ENCODE measurements at regions not wholly inside any gene's neighbourhood (a gene's known extent, or its start where the extent isn't known, plus 50 kb on each side); places are given as distances from the start of the nearest gene placed in this dataset.

GRCh38 chr7:45358287-45358686, 200.7 kb downstream of the RAMP3 start:
- Histone ChIP-seq H3K27ac (no peak overlapping the region), H3K36me3 (no peaks in the 10 kb centered on the region), H3K4me3 (no peak overlapping the region), H3K4me1 (no peaks in the 10 kb centered on the region), H3K9me3 (replicated peaks) (no peaks in the 10 kb centered on the region), H3K27me3 (no peaks in the 10 kb centered on the region; the same call in none of the 2 replicates)
- no peak for DNase-seq

- H3K9me3 ChIP-seq (replicated peaks) = no peaks in the 10 kb centered on the region
- H3K27me3 ChIP-seq = no peaks in the 10 kb centered on the region; the same call in none of the 2 replicates
- H3K4me3 ChIP-seq = no peak overlapping the region
Observed at GRCh38 chr7:45359250-45359649, 201.7 kb downstream of the RAMP3 start.

GRCh38 chr7:45359776-45360175, 202.2 kb downstream of the RAMP3 start:
- no peak for DNase-seq
- H3K36me3 ChIP-seq = no peaks in the 10 kb centered on the region
- no peaks in the 10 kb centered on the region for H3K9me3 ChIP-seq (replicated peaks)
- no peaks in the 10 kb centered on the region; the same call in none of the 2 replicates for H3K27me3 ChIP-seq
- H3K27ac ChIP-seq = no peak overlapping the region
- H3K4me3 ChIP-seq = no peak overlapping the region
- H3K4me1 ChIP-seq = no peaks in the 10 kb centered on the region

More at GRCh38 chr7:45359250-45359649, 201.7 kb downstream of the RAMP3 start:
- no peak for DNase-seq
- Histone ChIP-seq H3K27ac (no peak overlapping the region), H3K4me1 (no peaks in the 10 kb centered on the region), H3K36me3 (no peaks in the 10 kb centered on the region)

- no peak overlapping the region for H3K27ac ChIP-seq
- no peaks in the 10 kb centered on the region for H3K4me1 ChIP-seq
- no peak for DNase-seq
- no peaks in the 10 kb centered on the region for H3K36me3 ChIP-seq
- H3K27me3 ChIP-seq = peaks cover 5% of the 10 kb centered on the region
- H3K9me3 ChIP-seq (replicated peaks) = no peaks in the 10 kb centered on the region
- H3K4me3 ChIP-seq = no peak overlapping the region
Observed at GRCh38 chr7:45363669-45364068, 206.1 kb downstream of the RAMP3 start.

- Histone ChIP-seq H3K4me3 (no peak overlapping the region), H3K27ac (no peak overlapping the region), H3K9me3 (replicated peaks) (no peaks in the 10 kb centered on the region), H3K4me1 (no peaks in the 10 kb centered on the region), H3K36me3 (no peaks in the 10 kb centered on the region), H3K27me3 (peaks cover 5% of the 10 kb centered on the region)
- no peak for DNase-seq
Observed at GRCh38 chr7:45365341-45365740, 207.8 kb downstream of the RAMP3 start.

- Histone ChIP-seq H3K4me1 (no peaks in the 10 kb centered on the region), H3K9me3 (replicated peaks) (no peaks in the 10 kb centered on the region), H3K27ac (no peak overlapping the region), H3K36me3 (no peaks in the 10 kb centered on the region), H3K4me3 (no peak overlapping the region), H3K27me3 (peaks cover 5% of the 10 kb centered on the region)
- DNase-seq = no peak
Observed at GRCh38 chr7:45366475-45366874, 207.7 kb upstream of the ADCY1 start.

- DNase-seq = no peak
- Histone ChIP-seq H3K27me3 (peaks cover 5% of the 10 kb centered on the region), H3K36me3 (no peaks in the 10 kb centered on the region), H3K4me3 (no peak overlapping the region), H3K27ac (no peak overlapping the region), H3K4me1 (no peaks in the 10 kb centered on the region), H3K9me3 (replicated peaks) (no peaks in the 10 kb centered on the region)
Observed at GRCh38 chr7:45367026-45367425, 207.1 kb upstream of the ADCY1 start.

- no peak overlapping the region for H3K4me3 ChIP-seq
- H3K27me3 ChIP-seq = peaks cover 5% of the 10 kb centered on the region
- no peaks in the 10 kb centered on the region for H3K36me3 ChIP-seq
- H3K4me1 ChIP-seq = no peaks in the 10 kb centered on the region
- DNase-seq = no peak
- no peaks in the 10 kb centered on the region for H3K9me3 ChIP-seq (replicated peaks)
- no peak overlapping the region for H3K27ac ChIP-seq
Observed at GRCh38 chr7:45368129-45368807, 205.9 kb upstream of the ADCY1 start.

- Histone ChIP-seq H3K4me3 (no peak overlapping the region), H3K27me3 (no peaks in the 10 kb centered on the region), H3K9me3 (replicated peaks) (no peaks in the 10 kb centered on the region), H3K36me3 (no peaks in the 10 kb centered on the region), H3K4me1 (peaks cover 4% of the 10 kb centered on the region; the same call in 1 of the 2 replicates), H3K27ac (no peak overlapping the region)
- DNase-seq = no peak
Observed at GRCh38 chr7:45384499-45384898, 189.7 kb upstream of the ADCY1 start.

- Histone ChIP-seq H3K4me1 (peaks cover 7% of the 10 kb centered on the region; the same call in 1 of the 2 replicates), H3K9me3 (replicated peaks) (no peaks in the 10 kb centered on the region), H3K27ac (no peak overlapping the region), H3K27me3 (no peaks in the 10 kb centered on the region), H3K4me3 (no peak overlapping the region), H3K36me3 (no peaks in the 10 kb centered on the region)
- DNase-seq = no peak
Observed at GRCh38 chr7:45387837-45388236, 186.3 kb upstream of the ADCY1 start.

GRCh38 chr7:45389073-45389872, 184.9 kb upstream of the ADCY1 start:
- peaks cover 7% of the 10 kb centered on the region; the same call in 1 of the 2 replicates for H3K4me1 ChIP-seq

GRCh38 chr7:45390180-45390579, 184.0 kb upstream of the ADCY1 start:
- H3K9me3 ChIP-seq (replicated peaks) = no peaks in the 10 kb centered on the region
- H3K4me3 ChIP-seq = no peak overlapping the region
- no peak for DNase-seq
- peaks cover 7% of the 10 kb centered on the region; the same call in 1 of the 2 replicates for H3K4me1 ChIP-seq
- H3K27me3 ChIP-seq = no peaks in the 10 kb centered on the region
- no peaks in the 10 kb centered on the region for H3K36me3 ChIP-seq
- no peak overlapping the region for H3K27ac ChIP-seq

More at GRCh38 chr7:45389073-45389872, 184.9 kb upstream of the ADCY1 start:
- Histone ChIP-seq H3K36me3 (no peaks in the 10 kb centered on the region), H3K9me3 (replicated peaks) (no peaks in the 10 kb centered on the region), H3K27me3 (no peaks in the 10 kb centered on the region), H3K4me3 (no peak overlapping the region), H3K27ac (no peak overlapping the region)
- no peak for DNase-seq

GRCh38 chr7:45390731-45391130, 183.4 kb upstream of the ADCY1 start:
- Histone ChIP-seq H3K9me3 (replicated peaks) (no peaks in the 10 kb centered on the region), H3K36me3 (no peaks in the 10 kb centered on the region), H3K27ac (no peak overlapping the region), H3K27me3 (no peaks in the 10 kb centered on the region), H3K4me1 (peaks cover 7% of the 10 kb centered on the region; the same call in 1 of the 2 replicates), H3K4me3 (no peak overlapping the region)
- DNase-seq = no peak

GRCh38 chr7:45391618-45392451, 182.3 kb upstream of the ADCY1 start:
- no peaks in the 10 kb centered on the region for H3K9me3 ChIP-seq (replicated peaks)
- no peak overlapping the region for H3K27ac ChIP-seq
- no peaks in the 10 kb centered on the region for H3K36me3 ChIP-seq
- H3K27me3 ChIP-seq = no peaks in the 10 kb centered on the region
- peaks cover 7% of the 10 kb centered on the region; the same call in 1 of the 2 replicates for H3K4me1 ChIP-seq
- no peak for DNase-seq
- H3K4me3 ChIP-seq = no peak overlapping the region

All from SJCRH30 (cell line).